ENCODE measurements at regions not wholly inside any gene's neighbourhood (a gene's known extent, or its start where the extent isn't known, plus 50 kb on each side); places are given as distances from the start of the nearest gene placed in this dataset.
A peak's percentile ranks its signal among the peaks of the same experiment; 100 is the strongest.

DNA sequence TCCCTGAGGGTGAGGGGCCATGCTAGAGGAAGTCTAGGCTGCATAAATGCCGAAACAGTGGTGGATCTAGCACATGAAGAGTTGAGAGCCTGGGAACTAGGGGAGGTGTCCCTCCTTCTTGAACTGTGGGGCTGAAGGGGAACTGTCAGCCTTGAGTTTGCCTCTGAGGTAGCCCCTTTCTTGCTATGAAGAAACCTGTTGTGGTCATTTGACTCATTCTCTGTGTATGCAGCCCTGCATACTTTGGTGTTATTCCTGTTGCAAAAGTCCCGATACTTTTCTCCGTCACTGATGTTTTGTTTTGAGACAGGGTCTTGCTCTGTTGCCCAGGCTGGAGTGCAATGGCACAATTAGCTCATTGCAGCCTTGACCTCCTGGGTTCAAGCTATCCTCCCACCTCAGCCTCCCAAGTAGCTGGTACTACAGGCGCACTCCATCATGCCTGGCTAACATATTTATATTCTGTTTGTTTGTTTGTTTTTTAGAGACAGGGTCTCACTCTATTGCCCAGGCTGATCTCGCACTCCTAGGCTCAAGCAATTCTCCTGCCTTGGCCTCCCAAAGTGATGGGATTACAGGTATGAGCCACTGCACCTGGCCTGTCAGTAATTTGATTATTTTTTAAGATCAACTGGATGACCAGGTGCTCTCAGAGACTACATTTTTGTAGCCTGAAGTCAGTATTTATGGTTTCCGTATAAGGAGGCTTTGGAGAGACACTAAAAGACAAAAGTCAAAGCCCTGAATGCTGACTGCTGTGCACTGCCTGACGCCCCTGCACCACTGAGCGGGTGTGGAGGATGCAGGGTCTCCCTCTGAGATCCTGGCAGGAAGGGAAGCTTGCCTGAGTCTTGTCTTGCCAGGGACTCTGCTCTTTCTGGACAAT, 86.2 kb upstream of the KCNK12 start:
- DNase-seq (ENCODE audit: low spot score) = peak; percentile 39
- no peak for TF ChIP-seq CTCF (IDR thresholded peaks at IDR 0.05; ENCODE audit: extremely low read depth, insufficient read depth, missing control alignments)
- in situ Hi-C loops (cut with MboI; ENCODE audit: low pct_unique_long_range_greater_than_20kb, low sequenced_read_pairs, unreplicated experiment) = no loop called here

DNA sequence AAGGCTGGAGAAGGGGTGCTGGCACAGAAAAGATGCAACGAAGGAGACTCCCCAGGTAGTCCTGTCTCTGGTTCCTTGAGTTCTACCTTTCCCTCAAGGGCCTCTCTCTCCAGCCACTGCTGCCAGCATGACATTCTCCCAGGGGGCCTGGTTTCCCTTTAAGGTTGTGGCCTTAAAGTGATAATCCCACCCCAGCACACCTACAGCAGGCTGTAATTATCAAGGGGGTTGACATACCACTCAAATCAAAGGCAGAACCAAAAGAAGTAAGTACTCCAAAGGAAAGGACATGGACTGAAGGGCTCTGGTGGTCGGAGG, 84.7 kb upstream of the KCNK12 start:
- no peak for DNase-seq (ENCODE audit: low spot score)
- in situ Hi-C loops (cut with MboI; ENCODE audit: low pct_unique_long_range_greater_than_20kb, low sequenced_read_pairs, unreplicated experiment) = no loop called here
- no peak for TF ChIP-seq CTCF (IDR thresholded peaks at IDR 0.05; ENCODE audit: extremely low read depth, insufficient read depth, missing control alignments)

- in situ Hi-C loops (cut with MboI; ENCODE audit: low pct_unique_long_range_greater_than_20kb, low sequenced_read_pairs, unreplicated experiment) = no loop called here
- no peak for TF ChIP-seq CTCF (IDR thresholded peaks at IDR 0.05; ENCODE audit: extremely low read depth, insufficient read depth, missing control alignments)
- peak; percentile 77 for DNase-seq (ENCODE audit: low spot score)
Observed at GRCh38 chr2:47654790-47655562, 84.2 kb upstream of the KCNK12 start.

GRCh38 chr2:47653902-47654789, 83.4 kb upstream of the KCNK12 start:
- in situ Hi-C loops (cut with MboI; ENCODE audit: low pct_unique_long_range_greater_than_20kb, low sequenced_read_pairs, unreplicated experiment) = no loop called here
- DNase-seq (ENCODE audit: low spot score) = no peak
- TF ChIP-seq CTCF (IDR thresholded peaks at IDR 0.05; ENCODE audit: extremely low read depth, insufficient read depth, missing control alignments) = peak; percentile 17

DNA sequence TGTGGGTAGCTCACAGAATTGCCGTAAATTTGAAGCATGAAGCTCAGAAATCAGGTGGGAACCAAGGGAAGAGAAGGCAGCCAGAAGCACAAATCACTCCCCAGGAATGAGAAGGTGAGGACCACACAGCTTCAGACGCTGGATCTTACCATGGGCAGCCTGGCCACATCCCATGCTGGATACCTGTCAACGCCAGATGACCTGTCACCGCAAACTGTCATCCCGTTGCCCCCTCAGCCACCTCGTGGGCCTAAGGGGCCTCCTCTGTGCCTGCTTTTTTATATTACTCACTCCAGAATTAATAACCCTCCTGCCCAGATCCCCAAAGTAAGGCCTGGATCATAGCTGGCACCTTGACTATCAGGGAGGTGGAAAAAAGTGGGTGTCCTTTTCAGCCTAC, 82.3 kb upstream of the KCNK12 start:
- in situ Hi-C loops (cut with MboI; ENCODE audit: low pct_unique_long_range_greater_than_20kb, low sequenced_read_pairs, unreplicated experiment) = no loop called here

More for the DNA sequence above, 82.3 kb upstream of the KCNK12 start:
- TF ChIP-seq CTCF (IDR thresholded peaks at IDR 0.05; ENCODE audit: extremely low read depth, insufficient read depth, missing control alignments) = no peak
- DNase-seq (ENCODE audit: low spot score) = no peak
